GM23338 (cell line): ENCODE measurements at regions not wholly inside any gene's neighbourhood (a gene's known extent, or its start where the extent isn't known, plus 50 kb on each side); places are given as distances from the start of the nearest gene placed in this dataset.

ENCODE experiments used
- ATAC-seq: fragments of 200-7000 bp; cut with Tn5 transposase; 3 replicates; pipeline ENCODE4 v1.9.1; 2020
- DNase-seq: peaks from one replicate; pipeline ENCODE4 v3.0.0-alpha.2; 2015; ENCODE audit warnings: low spot score
- H2AFZ ChIP-seq: fragments of 200-600 bp; sonication (generic); 2 replicates; pipeline ENCODE4 v1.8.0; 2016; ENCODE audit warnings: antibody characterized with exemption, mild to moderate bottlenecking, moderate library complexity
- H3F3A ChIP-seq: fragments of 200-600 bp; sonication (generic); replicated peaks from 2 replicates; pipeline ENCODE4 v1.8.0; 2017; ENCODE audit warnings: antibody characterized with exemption, mixed run types, low read depth
- H3K27ac ChIP-seq: fragments of 200-600 bp; sonication (generic); 2 replicates; pipeline ENCODE4 v1.6.1; 2016; ENCODE audit warnings: low read depth
- H3K27me3 ChIP-seq: fragments of 200-600 bp; sonication (generic); 2 replicates; pipeline ENCODE4 v1.8.0; 2016; ENCODE audit warnings: mild to moderate bottlenecking, mixed run types, moderate library complexity; ENCODE audit not compliant: insufficient read depth
- H3K36me3 ChIP-seq: fragments of 200-600 bp; sonication (generic); 2 replicates; pipeline ENCODE4 v1.8.0; 2016; ENCODE audit warnings: mild to moderate bottlenecking; ENCODE audit not compliant: insufficient read depth
- H3K4me1 ChIP-seq: fragments of 200-600 bp; sonication (generic); 2 replicates; pipeline ENCODE4 v1.8.0; 2016; ENCODE audit warnings: mild to moderate bottlenecking, moderate library complexity; ENCODE audit not compliant: insufficient read depth
- H3K4me2 ChIP-seq: fragments of 200-600 bp; sonication (generic); 2 replicates; pipeline ENCODE4 v1.7.1; 2017; ENCODE audit warnings: mixed run types
- H3K4me3 ChIP-seq: fragments of 200-600 bp; sonication (generic); 2 replicates; pipeline ENCODE4 v1.6.1; 2016; ENCODE audit warnings: mixed run types
- H3K79me2 ChIP-seq: fragments of 200-600 bp; sonication (generic); replicated peaks from 2 replicates; pipeline ENCODE4 v1.8.0; 2017; ENCODE audit warnings: mild to moderate bottlenecking; ENCODE audit not compliant: insufficient read depth
- H3K9me2 ChIP-seq: fragments of 200-600 bp; sonication (generic); 2 replicates; pipeline ENCODE4 v1.8.0; 2017; ENCODE audit not compliant: insufficient read depth
- H4K20me1 ChIP-seq: fragments of 200-600 bp; sonication (generic); replicated peaks from 2 replicates; pipeline ENCODE4 v1.8.0; 2017; ENCODE audit warnings: mild to moderate bottlenecking; ENCODE audit not compliant: insufficient read depth
- H3K27ac Mint-ChIP-seq: 2 replicates; pipeline ENCODE4 v1.8.0; 2020; ENCODE audit warnings: inconsistent platforms, mild to moderate bottlenecking, moderate library complexity, mixed read lengths
- H3K27me3 Mint-ChIP-seq: 3 replicates; pipeline ENCODE4 v1.8.0; 2022; ENCODE audit warnings: low read depth, mild to moderate bottlenecking, moderate library complexity, mixed read lengths, inconsistent platforms; ENCODE audit not compliant: insufficient read depth, poor library complexity
- H3K36me3 Mint-ChIP-seq: 3 replicates; pipeline ENCODE4 v1.8.0; 2021; ENCODE audit warnings: low read depth, mild to moderate bottlenecking, inconsistent platforms, moderate library complexity, mixed read lengths
- H3K4me1 Mint-ChIP-seq: 3 replicates; pipeline ENCODE4 v1.8.0; 2020; ENCODE audit warnings: mild to moderate bottlenecking, inconsistent platforms, mixed read lengths
- H3K4me3 Mint-ChIP-seq: 3 replicates; pipeline ENCODE4 v1.8.0; 2021; ENCODE audit warnings: moderate library complexity, mild to moderate bottlenecking, inconsistent platforms, mixed read lengths
- H3K9me3 Mint-ChIP-seq: 3 replicates; pipeline ENCODE4 v1.8.0; 2020; ENCODE audit warnings: moderate library complexity, mild to moderate bottlenecking, inconsistent platforms, mixed read lengths
- EZH2 ChIP-seq: fragments of 200-600 bp; sonication (generic); IDR thresholded peaks from one replicate; pipeline ENCODE4 v1.8.0; 2017; ENCODE audit warnings: antibody characterized with exemption, mild to moderate bottlenecking, low read depth; ENCODE audit not compliant: unreplicated experiment
- EZH2phosphoT487 ChIP-seq: fragments of 200-600 bp; sonication (generic); IDR thresholded peaks from one replicate; pipeline ENCODE4 v1.8.1; 2018; ENCODE audit warnings: antibody characterized with exemption; ENCODE audit not compliant: unreplicated experiment
- JUNB ChIP-seq: IDR thresholded peaks from one replicate; pipeline ENCODE4 v1.6.1; 2016; ENCODE audit warnings: antibody characterized with exemption; ENCODE audit not compliant: unreplicated experiment
- NANOG ChIP-seq: IDR thresholded peaks from 2 replicates; pipeline ENCODE4 v1.6.1; 2016; ENCODE audit warnings: antibody characterized with exemption, borderline replicate concordance
- POLR2AphosphoS5 ChIP-seq: IDR thresholded peaks from 2 replicates; pipeline ENCODE4 v1.6.1; 2016; ENCODE audit warnings: antibody characterized with exemption, low read depth
- ZNF114 ChIP-seq: fragments of 250-450 bp; sonication (Bioruptor Pico); IDR thresholded peaks from 2 replicates; pipeline ENCODE4 v1.5.0; 2020; ENCODE audit warnings: mild to moderate bottlenecking, moderate library complexity
- ZNF331 ChIP-seq: fragments of 250-450 bp; sonication (Bioruptor Pico); IDR thresholded peaks from 2 replicates; pipeline ENCODE4 v1.5.0; 2020; ENCODE audit warnings: low read depth, mild to moderate bottlenecking, moderate library complexity
- TF ChIP-seq, protein P1 (sequence below): fragments of 250-450 bp; sonication (Bioruptor Pico); IDR thresholded peaks from 2 replicates; pipeline ENCODE4 v1.5.0; 2020; ENCODE audit warnings: mild to moderate bottlenecking, moderate library complexity
- TF ChIP-seq, protein P2 (sequence below), 2 experiments: fragments of 200-600 bp in 1 of 2; sonication (generic) in 1 of 2; conservative IDR thresholded peaks; 2 replicates each; pipeline versions ENCODE4 v1.5.1 to v1.6.1; 2016 to 2017; ENCODE audit warnings: antibody characterized with exemption in 2 of 2, low read depth in 2 of 2, mild to moderate bottlenecking in 2 of 2, moderate library complexity in 1 of 2
- TF ChIP-seq, protein P3 (sequence below): IDR thresholded peaks from one replicate; pipeline ENCODE4 v1.6.1; 2018; ENCODE audit warnings: antibody characterized with exemption; ENCODE audit not compliant: unreplicated experiment

DNA sequence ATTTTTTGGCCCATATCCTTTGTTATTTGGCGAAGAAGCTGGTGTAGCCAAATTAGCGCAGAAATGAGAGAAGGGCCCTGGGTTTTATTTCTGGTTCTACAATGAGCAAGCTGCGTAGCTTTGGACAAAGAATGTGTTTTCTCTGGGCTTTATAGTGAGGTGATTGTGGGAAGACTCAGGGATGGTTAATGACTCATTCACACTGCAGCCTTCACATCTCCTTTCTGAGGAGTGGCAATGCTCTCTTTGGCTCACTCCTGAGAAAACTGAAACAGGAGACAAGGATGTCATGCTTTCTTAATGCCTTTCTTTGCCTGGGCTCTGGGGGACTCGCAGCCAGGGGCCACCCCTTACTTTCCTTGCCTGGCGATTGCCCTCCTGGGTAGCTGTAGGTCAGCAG is 271.0 kb upstream of the PODXL start (continued):
- TF ChIP-seq, protein P1, sequence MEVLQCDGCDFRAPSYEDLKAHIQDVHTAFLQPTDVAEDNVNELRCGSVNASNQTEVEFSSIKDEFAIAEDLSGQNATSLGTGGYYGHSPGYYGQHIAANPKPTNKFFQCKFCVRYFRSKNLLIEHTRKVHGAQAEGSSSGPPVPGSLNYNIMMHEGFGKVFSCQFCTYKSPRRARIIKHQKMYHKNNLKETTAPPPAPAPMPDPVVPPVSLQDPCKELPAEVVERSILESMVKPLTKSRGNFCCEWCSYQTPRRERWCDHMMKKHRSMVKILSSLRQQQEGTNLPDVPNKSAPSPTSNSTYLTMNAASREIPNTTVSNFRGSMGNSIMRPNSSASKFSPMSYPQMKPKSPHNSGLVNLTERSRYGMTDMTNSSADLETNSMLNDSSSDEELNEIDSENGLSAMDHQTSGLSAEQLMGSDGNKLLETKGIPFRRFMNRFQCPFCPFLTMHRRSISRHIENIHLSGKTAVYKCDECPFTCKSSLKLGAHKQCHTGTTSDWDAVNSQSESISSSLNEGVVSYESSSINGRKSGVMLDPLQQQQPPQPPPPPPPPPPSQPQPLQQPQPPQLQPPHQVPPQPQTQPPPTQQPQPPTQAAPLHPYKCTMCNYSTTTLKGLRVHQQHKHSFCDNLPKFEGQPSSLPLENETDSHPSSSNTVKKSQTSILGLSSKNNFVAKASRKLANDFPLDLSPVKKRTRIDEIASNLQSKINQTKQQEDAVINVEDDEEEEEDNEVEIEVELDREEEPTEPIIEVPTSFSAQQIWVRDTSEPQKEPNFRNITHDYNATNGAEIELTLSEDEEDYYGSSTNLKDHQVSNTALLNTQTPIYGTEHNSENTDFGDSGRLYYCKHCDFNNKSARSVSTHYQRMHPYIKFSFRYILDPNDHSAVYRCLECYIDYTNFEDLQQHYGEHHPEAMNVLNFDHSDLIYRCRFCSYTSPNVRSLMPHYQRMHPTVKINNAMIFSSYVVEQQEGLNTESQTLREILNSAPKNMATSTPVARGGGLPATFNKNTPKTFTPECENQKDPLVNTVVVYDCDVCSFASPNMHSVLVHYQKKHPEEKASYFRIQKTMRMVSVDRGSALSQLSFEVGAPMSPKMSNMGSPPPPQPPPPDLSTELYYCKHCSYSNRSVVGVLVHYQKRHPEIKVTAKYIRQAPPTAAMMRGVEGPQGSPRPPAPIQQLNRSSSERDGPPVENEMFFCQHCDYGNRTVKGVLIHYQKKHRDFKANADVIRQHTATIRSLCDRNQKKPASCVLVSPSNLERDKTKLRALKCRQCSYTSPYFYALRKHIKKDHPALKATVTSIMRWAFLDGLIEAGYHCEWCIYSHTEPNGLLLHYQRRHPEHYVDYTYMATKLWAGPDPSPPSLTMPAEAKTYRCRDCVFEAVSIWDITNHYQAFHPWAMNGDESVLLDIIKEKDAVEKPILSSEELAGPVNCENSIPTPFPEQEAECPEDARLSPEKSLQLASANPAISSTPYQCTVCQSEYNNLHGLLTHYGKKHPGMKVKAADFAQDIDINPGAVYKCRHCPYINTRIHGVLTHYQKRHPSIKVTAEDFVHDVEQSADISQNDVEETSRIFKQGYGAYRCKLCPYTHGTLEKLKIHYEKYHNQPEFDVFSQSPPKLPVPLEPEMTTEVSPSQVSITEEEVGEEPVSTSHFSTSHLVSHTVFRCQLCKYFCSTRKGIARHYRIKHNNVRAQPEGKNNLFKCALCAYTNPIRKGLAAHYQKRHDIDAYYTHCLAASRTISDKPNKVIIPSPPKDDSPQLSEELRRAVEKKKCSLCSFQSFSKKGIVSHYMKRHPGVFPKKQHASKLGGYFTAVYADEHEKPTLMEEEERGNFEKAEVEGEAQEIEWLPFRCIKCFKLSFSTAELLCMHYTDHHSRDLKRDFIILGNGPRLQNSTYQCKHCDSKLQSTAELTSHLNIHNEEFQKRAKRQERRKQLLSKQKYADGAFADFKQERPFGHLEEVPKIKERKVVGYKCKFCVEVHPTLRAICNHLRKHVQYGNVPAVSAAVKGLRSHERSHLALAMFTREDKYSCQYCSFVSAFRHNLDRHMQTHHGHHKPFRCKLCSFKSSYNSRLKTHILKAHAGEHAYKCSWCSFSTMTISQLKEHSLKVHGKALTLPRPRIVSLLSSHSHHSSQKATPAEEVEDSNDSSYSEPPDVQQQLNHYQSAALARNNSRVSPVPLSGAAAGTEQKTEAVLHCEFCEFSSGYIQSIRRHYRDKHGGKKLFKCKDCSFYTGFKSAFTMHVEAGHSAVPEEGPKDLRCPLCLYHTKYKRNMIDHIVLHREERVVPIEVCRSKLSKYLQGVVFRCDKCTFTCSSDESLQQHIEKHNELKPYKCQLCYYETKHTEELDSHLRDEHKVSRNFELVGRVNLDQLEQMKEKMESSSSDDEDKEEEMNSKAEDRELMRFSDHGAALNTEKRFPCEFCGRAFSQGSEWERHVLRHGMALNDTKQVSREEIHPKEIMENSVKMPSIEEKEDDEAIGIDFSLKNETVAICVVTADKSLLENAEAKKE (CRISPR knock-in tag), result no peak

DNA sequence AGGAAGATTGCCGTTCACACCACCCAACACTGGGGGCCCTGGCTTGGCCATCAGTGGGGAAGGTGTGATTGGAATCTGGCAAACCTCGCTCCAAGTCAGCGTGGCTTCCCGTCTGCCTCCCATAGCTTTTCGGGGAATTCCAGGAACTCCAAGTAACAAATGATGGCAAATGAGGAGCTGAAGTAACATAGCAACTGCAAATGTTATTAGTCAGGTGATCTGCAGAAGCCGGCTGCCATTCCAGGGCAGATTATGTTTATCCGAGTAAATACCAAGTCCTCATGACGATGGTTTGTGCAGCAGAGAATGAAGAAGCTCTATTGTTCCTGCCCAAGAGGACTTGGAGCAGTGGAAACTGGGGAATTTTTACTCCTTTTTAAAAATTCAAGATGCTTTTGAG is 270.5 kb upstream of the PODXL start:
- no peaks in the 10 kb centered on the region for H4K20me1 ChIP-seq
- H3K9me2 ChIP-seq, result no peaks in the 10 kb centered on the region
- no peak overlapping the region for H3K4me3 ChIP-seq
- Mint-ChIP-seq H3K9me3 (no peaks in the 10 kb centered on the region), H3K27ac (no peak overlapping the region), H3K4me1 (peaks cover 17% of the 10 kb centered on the region), H3K4me3 (no peak overlapping the region), H3K36me3 (no peaks in the 10 kb centered on the region), H3K27me3 (peaks cover 7% of the 10 kb centered on the region)
- peak; percentile 59 for DNase-seq
- no peaks in the 10 kb centered on the region for H3K27me3 ChIP-seq
- peak overlapping the region; percentile 78 for H2AFZ ChIP-seq
- no peak overlapping the region for H3K27ac ChIP-seq
- H3K4me1 ChIP-seq, result peaks cover 16% of the 10 kb centered on the region
- H3K79me2 ChIP-seq, result no peaks in the 10 kb centered on the region
- no peaks in the 10 kb centered on the region for H3K36me3 ChIP-seq
- no peak overlapping the region for H3K4me2 ChIP-seq
- no peaks in the 10 kb centered on the region for H3F3A ChIP-seq
- ATAC-seq, result no peak
- TF ChIP-seq ZNF114 (no peak), EZH2phosphoT487 (no peak), JUNB (no peak), NANOG (no peak), EZH2 (no peak), POLR2AphosphoS5 (no peak), ZNF331 (no peak)
- TF ChIP-seq, protein P2, sequence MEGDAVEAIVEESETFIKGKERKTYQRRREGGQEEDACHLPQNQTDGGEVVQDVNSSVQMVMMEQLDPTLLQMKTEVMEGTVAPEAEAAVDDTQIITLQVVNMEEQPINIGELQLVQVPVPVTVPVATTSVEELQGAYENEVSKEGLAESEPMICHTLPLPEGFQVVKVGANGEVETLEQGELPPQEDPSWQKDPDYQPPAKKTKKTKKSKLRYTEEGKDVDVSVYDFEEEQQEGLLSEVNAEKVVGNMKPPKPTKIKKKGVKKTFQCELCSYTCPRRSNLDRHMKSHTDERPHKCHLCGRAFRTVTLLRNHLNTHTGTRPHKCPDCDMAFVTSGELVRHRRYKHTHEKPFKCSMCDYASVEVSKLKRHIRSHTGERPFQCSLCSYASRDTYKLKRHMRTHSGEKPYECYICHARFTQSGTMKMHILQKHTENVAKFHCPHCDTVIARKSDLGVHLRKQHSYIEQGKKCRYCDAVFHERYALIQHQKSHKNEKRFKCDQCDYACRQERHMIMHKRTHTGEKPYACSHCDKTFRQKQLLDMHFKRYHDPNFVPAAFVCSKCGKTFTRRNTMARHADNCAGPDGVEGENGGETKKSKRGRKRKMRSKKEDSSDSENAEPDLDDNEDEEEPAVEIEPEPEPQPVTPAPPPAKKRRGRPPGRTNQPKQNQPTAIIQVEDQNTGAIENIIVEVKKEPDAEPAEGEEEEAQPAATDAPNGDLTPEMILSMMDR (conservative IDR thresholded peaks at IDR 0.05; ENCODE audit: low read depth in 2 of 2), result no peak
- TF ChIP-seq, protein P3, sequence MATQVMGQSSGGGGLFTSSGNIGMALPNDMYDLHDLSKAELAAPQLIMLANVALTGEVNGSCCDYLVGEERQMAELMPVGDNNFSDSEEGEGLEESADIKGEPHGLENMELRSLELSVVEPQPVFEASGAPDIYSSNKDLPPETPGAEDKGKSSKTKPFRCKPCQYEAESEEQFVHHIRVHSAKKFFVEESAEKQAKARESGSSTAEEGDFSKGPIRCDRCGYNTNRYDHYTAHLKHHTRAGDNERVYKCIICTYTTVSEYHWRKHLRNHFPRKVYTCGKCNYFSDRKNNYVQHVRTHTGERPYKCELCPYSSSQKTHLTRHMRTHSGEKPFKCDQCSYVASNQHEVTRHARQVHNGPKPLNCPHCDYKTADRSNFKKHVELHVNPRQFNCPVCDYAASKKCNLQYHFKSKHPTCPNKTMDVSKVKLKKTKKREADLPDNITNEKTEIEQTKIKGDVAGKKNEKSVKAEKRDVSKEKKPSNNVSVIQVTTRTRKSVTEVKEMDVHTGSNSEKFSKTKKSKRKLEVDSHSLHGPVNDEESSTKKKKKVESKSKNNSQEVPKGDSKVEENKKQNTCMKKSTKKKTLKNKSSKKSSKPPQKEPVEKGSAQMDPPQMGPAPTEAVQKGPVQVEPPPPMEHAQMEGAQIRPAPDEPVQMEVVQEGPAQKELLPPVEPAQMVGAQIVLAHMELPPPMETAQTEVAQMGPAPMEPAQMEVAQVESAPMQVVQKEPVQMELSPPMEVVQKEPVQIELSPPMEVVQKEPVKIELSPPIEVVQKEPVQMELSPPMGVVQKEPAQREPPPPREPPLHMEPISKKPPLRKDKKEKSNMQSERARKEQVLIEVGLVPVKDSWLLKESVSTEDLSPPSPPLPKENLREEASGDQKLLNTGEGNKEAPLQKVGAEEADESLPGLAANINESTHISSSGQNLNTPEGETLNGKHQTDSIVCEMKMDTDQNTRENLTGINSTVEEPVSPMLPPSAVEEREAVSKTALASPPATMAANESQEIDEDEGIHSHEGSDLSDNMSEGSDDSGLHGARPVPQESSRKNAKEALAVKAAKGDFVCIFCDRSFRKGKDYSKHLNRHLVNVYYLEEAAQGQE, result no peak
